ENCODE measurements at regions not wholly inside any gene's neighbourhood (a gene's known extent, or its start where the extent isn't known, plus 50 kb on each side); places are given as distances from the start of the nearest gene placed in this dataset.

DNA sequence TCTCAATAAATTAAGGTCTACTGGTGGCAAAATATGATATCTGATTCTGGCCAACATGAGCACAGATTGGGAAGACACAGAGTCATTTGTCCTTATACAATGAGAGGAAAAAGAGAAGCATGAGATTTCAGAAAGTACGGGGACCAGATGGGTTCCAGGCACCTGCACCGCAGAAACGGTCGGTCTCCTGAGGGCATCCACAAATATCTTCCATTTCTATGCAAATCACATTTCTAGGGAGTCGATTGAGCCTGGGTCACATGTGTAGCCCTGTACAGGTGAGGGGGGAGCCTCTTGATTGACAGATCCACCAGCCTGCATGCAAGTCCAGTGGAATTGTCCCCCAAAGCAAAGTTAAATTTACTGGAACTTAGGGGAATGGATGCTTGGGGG is 415.6 kb downstream of the NPHP4 start:
- no peak for DNase-seq (ENCODE audit: low read depth)
- H3K4me3 ChIP-seq (ENCODE audit: low read length), result no peak overlapping the region
- TF ChIP-seq, protein P1, sequence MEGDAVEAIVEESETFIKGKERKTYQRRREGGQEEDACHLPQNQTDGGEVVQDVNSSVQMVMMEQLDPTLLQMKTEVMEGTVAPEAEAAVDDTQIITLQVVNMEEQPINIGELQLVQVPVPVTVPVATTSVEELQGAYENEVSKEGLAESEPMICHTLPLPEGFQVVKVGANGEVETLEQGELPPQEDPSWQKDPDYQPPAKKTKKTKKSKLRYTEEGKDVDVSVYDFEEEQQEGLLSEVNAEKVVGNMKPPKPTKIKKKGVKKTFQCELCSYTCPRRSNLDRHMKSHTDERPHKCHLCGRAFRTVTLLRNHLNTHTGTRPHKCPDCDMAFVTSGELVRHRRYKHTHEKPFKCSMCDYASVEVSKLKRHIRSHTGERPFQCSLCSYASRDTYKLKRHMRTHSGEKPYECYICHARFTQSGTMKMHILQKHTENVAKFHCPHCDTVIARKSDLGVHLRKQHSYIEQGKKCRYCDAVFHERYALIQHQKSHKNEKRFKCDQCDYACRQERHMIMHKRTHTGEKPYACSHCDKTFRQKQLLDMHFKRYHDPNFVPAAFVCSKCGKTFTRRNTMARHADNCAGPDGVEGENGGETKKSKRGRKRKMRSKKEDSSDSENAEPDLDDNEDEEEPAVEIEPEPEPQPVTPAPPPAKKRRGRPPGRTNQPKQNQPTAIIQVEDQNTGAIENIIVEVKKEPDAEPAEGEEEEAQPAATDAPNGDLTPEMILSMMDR (IDR thresholded peaks at IDR 0.05; ENCODE audit: insufficient read depth, low read depth, low read length, missing control alignments), result no peak

DNA sequence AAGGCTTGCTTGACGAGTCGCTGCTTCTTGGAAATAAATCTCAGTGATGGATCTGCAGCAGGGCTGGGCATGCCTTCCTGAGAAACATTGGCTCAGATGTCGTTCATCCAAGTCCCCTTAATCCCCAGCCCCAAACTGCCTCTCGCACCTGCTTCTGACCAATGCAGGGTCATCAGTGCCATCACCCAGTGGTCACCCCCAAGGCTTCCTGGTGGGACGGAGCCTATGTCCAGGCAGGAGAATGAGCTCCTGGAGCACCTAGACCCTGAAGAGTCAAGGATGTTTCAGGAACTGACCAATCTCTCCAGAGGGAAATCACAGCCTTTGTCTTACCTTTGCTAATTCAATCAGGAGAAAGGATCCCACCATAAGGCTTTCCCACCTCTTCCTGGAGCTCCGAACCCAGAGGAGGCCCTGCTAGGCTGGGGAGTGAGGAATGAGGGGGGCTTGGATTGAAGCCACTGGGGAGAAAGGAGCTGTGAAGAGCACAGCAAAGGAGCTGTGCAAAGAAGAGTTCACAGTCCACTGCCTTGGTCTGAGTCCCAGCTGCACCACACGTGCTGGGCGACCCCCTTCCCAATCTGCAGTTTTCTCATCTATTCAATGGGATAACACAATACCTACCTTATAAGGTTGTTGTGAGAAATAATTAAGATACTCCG is 416.1 kb downstream of the NPHP4 start:
- no peak overlapping the region for H3K4me3 ChIP-seq (ENCODE audit: low read length)
- DNase-seq (ENCODE audit: low read depth), result no peak
- TF ChIP-seq, protein P1 (IDR thresholded peaks at IDR 0.05; ENCODE audit: insufficient read depth, low read depth, low read length, missing control alignments), result no peak

DNA sequence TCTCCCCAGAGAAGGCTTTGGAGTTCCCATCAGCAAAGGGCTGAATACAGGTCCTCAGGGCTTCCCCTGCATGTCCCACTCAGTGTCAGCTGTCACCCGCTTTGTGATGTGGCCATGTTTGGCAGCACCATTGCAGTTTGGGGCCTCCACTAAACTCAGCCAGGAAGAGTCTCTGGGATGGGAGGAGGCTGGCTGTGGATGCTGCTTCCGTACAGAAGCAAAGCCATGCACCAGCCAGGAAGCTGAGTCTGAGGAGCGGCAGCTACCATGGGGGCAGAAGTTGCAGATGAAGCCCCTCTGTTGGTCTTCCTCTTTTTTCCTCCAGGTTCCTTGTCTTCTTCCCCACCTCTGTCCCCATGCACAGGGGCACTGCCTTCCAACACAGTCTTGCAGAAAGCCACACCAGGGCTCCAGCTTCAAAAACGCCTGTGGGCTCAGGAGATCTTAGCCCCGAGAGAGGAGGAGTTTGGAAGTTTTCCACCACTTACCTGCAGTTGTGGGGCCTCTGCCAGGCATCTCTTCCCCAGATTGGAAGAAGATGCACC is 416.8 kb downstream of the NPHP4 start:
- H3K4me3 ChIP-seq (ENCODE audit: low read length), result no peak overlapping the region
- no peak for DNase-seq (ENCODE audit: low read depth)
- TF ChIP-seq, protein P1 (IDR thresholded peaks at IDR 0.05; ENCODE audit: insufficient read depth, low read depth, low read length, missing control alignments), result no peak

DNA sequence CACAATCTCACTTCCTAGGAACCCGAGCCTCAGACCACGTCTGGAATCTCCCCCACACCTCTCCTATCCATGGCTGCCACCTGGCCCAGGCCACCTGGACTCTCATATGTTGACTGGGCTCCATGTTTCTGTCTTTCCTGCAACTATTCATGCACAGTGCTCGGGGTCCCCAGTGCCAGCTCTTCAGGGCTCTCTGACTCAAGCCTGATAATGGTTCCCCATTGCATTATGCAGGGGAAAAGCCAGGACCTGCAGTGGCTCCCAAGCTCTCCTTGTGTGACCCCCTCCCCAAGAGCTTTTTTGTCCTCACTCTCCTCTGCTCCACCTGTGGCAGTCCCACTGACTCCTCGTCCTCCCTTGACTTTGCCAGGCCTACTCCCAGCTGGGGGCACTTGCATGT is 417.6 kb downstream of the NPHP4 start:
- H3K4me3 ChIP-seq (ENCODE audit: low read length), result no peak overlapping the region
- no peak for DNase-seq (ENCODE audit: low read depth)
- TF ChIP-seq, protein P1 (IDR thresholded peaks at IDR 0.05; ENCODE audit: insufficient read depth, low read depth, low read length, missing control alignments), result no peak

DNA sequence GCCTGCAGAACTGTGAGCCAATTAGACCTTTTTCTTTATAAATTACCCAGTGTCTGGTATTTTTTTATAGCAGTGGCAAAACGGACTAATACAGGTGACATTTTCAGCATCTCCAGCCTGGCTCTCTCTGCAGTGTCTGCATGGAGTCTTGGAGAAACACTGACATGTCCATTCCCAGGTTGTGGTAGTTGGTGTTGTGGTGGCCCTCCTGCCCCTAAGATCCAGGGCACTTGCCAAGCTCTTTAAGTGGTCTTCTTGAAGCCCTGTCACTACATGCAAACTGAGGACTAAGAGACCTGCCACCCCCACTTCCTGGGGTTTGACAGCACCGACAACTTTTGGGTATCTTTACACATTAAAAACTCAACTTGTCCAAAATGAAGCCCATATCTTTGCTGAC is 419.4 kb downstream of the NPHP4 start:
- TF ChIP-seq, protein P1 (IDR thresholded peaks at IDR 0.05; ENCODE audit: insufficient read depth, low read depth, low read length, missing control alignments), result no peak
- no peak overlapping the region for H3K4me3 ChIP-seq (ENCODE audit: low read length)
- no peak for DNase-seq (ENCODE audit: low read depth)

DNA sequence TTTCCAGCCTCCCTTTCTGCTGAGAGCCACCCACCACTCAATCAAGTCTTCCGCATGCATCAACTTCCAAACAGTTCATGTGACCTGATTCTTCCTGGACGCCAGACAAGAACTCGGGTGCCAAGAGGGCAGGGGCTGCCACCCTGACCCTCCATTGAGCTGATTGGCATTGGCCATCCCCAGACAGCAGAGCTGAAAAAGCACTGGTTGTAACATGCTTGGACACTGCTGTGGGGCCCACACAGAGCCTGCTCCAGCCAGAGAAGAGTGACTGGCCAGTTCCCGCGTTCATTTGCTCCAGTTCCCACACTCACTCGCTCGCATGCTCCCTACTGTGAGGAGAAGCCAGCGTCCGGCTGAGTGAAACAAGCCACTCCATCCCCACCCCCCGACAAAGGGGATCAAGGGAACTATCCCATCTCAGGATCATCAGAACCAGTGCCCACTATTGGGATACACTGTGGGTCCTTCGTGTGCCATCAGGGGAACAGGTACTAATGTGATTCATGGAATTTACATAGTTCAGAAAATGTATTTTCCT is 420.3 kb downstream of the NPHP4 start:
- TF ChIP-seq, protein P1 (IDR thresholded peaks at IDR 0.05; ENCODE audit: insufficient read depth, low read depth, low read length, missing control alignments), result no peak
- DNase-seq (ENCODE audit: low read depth), result no peak
- no peak overlapping the region for H3K4me3 ChIP-seq (ENCODE audit: low read length)

DNA sequence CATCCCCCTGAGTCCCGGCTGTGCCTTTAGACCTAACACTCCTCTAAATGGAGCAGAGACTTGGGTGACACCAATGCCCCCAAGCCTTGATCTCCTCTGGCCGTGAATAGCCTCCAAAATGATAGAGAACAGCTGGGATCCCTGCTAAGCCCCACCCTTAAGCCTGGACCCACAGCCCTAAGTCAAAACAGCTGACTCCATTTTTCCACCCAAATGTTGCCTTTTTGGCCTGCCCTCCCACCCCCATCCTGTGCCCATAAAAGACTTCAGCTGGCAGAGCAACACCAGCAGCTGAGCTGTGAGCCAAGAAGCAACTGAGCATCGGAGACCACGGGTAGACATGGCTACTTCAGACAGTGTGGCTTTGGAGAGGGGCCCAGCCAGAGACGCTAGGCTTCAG is 420.8 kb downstream of the NPHP4 start:
- no peak for DNase-seq (ENCODE audit: low read depth)
- no peak overlapping the region for H3K4me3 ChIP-seq (ENCODE audit: low read length)
- TF ChIP-seq, protein P1 (IDR thresholded peaks at IDR 0.05; ENCODE audit: insufficient read depth, low read depth, low read length, missing control alignments), result no peak
